ENCODE measurements at regions not wholly inside any gene's neighbourhood (a gene's known extent, or its start where the extent isn't known, plus 50 kb on each side); places are given as distances from the start of the nearest gene placed in this dataset.

DNA sequence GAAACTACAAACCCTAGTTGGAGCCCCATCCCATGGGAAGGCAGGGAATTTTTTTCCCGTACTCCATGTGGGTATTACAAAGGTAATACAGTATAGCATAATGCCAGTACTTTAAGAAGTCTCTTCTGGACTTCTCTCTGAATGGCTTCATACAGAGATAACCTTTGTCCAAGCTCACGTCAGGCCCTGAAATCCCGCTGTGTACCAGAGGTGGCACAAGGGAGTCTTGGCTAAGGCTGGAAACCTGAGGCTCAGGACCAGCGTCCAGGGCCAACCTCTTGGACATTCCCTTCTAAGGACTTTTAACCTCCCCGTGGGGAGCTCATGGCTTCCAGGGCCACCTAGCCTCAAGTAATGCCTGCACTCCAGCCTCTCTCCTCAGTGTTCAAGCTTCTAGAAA, 338.9 kb upstream of the FAM241A start:
- Histone ChIP-seq H3K27ac (ENCODE audit: low read depth in 2 of 2, low read length in 1 of 2) (no peak overlapping the region), H3K27me3 (ENCODE audit: control insufficient read depth in 1 of 2, insufficient read depth in 2 of 2, low read length in 2 of 2) (no peaks in the 10 kb centered on the region), H3K4me1 (ENCODE audit: control insufficient read depth in 2 of 2, insufficient read depth in 2 of 2, low read length in 1 of 2) (no peaks in the 10 kb centered on the region), H3K36me3 (ENCODE audit: control insufficient read depth in 2 of 2, insufficient read depth in 2 of 2, low read length in 1 of 2) (no peaks in the 10 kb centered on the region), H3K9me3 (ENCODE audit: control insufficient read depth in 2 of 2, insufficient read depth in 1 of 2, low read depth in 1 of 2, low read length in 1 of 2) (no peaks in the 10 kb centered on the region), H3K4me3 (ENCODE audit: low read depth in 1 of 2, low read length in 2 of 2) (no peak overlapping the region)
- WGBS, 2 donors, result 67 to 68% methylated on average over 5 of the region's 5 CpGs

DNA sequence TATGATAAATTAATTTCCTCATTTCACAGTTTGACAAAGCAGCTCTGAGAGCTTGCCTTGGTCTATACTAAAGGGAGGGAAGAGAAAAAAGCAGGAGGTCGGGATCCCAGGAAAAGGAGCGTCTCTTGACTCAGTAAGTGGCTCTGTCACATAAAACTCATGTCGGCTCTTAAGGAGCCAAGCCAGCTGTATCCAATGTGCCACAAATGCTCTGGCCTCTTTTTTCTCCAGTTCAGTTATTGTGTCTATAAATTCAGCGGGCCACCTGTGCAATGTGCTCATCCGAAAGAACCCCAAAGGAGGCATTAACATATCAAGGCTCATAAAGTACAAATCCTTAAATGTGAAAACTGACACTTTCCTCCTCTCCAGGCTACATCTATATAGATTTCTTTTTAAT, 337.7 kb upstream of the FAM241A start:
- Histone ChIP-seq H3K4me1 (ENCODE audit: control insufficient read depth in 2 of 2, insufficient read depth in 2 of 2, low read length in 1 of 2) (no peaks in the 10 kb centered on the region), H3K27ac (ENCODE audit: low read depth in 2 of 2, low read length in 1 of 2) (no peak overlapping the region), H3K9me3 (ENCODE audit: control insufficient read depth in 2 of 2, insufficient read depth in 1 of 2, low read depth in 1 of 2, low read length in 1 of 2) (no peaks in the 10 kb centered on the region), H3K36me3 (ENCODE audit: control insufficient read depth in 2 of 2, insufficient read depth in 2 of 2, low read length in 1 of 2) (no peaks in the 10 kb centered on the region), H3K4me3 (ENCODE audit: low read depth in 1 of 2, low read length in 2 of 2) (no peak overlapping the region), H3K27me3 (ENCODE audit: control insufficient read depth in 1 of 2, insufficient read depth in 2 of 2, low read length in 2 of 2) (no peaks in the 10 kb centered on the region)
- 66 to 79% methylated on average over 5 of the region's 5 CpGs for WGBS, 2 donors

DNA sequence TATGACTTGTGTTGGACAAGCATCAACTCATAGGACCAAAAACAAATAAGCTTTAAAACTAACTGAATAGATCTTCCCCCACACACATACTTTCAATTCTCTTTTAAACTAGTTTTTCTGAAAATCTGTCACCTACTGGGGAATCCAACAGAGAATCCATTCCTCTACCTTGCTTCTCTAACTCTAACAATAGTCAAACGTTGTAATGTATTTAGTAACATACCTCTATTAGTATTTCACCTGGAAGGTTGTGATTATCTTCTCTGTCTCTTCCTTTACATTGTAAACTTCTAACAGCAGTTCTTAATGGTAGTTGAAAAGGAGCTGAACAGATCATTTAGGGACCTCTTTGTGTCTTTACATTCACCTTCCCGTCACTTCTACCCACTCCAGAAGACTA, 337.1 kb upstream of the FAM241A start:
- no peaks in the 10 kb centered on the region for H3K27me3 ChIP-seq (ENCODE audit: control insufficient read depth in 1 of 2, insufficient read depth in 2 of 2, low read length in 2 of 2)
- 48 to 52% methylated on average over 2 of the region's 2 CpGs for WGBS, 2 donors
- no peaks in the 10 kb centered on the region for H3K4me1 ChIP-seq (ENCODE audit: control insufficient read depth in 2 of 2, insufficient read depth in 2 of 2, low read length in 1 of 2)
- no peaks in the 10 kb centered on the region for H3K9me3 ChIP-seq (ENCODE audit: control insufficient read depth in 2 of 2, insufficient read depth in 1 of 2, low read depth in 1 of 2, low read length in 1 of 2)
- H3K27ac ChIP-seq (ENCODE audit: low read depth in 2 of 2, low read length in 1 of 2), result no peak overlapping the region
- H3K4me3 ChIP-seq (ENCODE audit: low read depth in 1 of 2, low read length in 2 of 2), result no peak overlapping the region
- H3K36me3 ChIP-seq (ENCODE audit: control insufficient read depth in 2 of 2, insufficient read depth in 2 of 2, low read length in 1 of 2), result no peaks in the 10 kb centered on the region

DNA sequence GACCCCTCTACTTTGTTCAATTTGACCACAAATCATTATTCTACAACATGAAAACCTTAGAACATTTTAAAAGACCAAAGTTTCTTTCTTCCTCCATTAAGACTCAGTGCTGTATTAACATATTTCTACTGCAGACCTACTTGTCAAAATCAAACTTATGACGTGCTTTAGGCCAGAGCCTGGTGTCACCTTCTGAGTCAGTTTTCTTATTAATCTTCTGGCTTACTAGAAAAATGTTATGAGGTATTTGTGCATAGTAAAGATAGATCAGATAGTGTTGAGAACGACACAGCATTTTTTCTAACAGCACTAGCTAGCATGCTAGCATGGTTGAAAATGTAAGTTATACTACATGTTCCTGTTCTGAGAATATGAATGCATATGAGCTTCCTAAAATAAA, 333.6 kb upstream of the FAM241A start:
- no peaks in the 10 kb centered on the region for H3K36me3 ChIP-seq (ENCODE audit: control insufficient read depth in 2 of 2, insufficient read depth in 2 of 2, low read length in 1 of 2)
- H3K4me3 ChIP-seq (ENCODE audit: low read depth in 1 of 2, low read length in 2 of 2), result no peak overlapping the region
- H3K27ac ChIP-seq (ENCODE audit: low read depth in 2 of 2, low read length in 1 of 2), result no peak overlapping the region
- WGBS, 2 donors, result 55 to 59% methylated on average over 2 of the region's 2 CpGs
- no peaks in the 10 kb centered on the region for H3K9me3 ChIP-seq (ENCODE audit: control insufficient read depth in 2 of 2, insufficient read depth in 1 of 2, low read depth in 1 of 2, low read length in 1 of 2)
- H3K4me1 ChIP-seq (ENCODE audit: control insufficient read depth in 2 of 2, insufficient read depth in 2 of 2, low read length in 1 of 2), result no peaks in the 10 kb centered on the region
- H3K27me3 ChIP-seq (ENCODE audit: control insufficient read depth in 1 of 2, insufficient read depth in 2 of 2, low read length in 2 of 2), result no peaks in the 10 kb centered on the region

DNA sequence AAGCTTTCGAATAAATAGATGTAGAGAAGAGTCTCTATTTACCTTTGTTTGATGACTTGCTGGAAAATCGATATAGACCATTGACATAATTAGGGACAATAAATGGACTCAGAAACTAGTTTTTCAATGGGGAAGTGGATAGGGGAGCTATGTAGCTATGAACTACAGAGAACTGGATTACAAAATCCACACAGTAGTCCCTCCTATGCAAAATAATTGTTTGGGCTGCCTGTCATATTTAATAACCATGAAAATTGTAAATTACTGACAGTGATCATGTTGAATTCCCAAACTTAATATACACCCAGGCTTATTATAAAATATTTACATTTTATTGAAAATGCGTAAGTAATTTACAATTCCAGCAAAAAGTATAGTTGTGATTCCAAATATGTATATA, 333.1 kb upstream of the FAM241A start:
- H3K4me3 ChIP-seq (ENCODE audit: low read depth in 1 of 2, low read length in 2 of 2), result no peak overlapping the region
- no peaks in the 10 kb centered on the region for H3K36me3 ChIP-seq (ENCODE audit: control insufficient read depth in 2 of 2, insufficient read depth in 2 of 2, low read length in 1 of 2)
- H3K9me3 ChIP-seq (ENCODE audit: control insufficient read depth in 2 of 2, insufficient read depth in 1 of 2, low read depth in 1 of 2, low read length in 1 of 2), result no peaks in the 10 kb centered on the region
- no peak overlapping the region for H3K27ac ChIP-seq (ENCODE audit: low read depth in 2 of 2, low read length in 1 of 2)
- WGBS, 2 donors, result 74 to 75% methylated on average over 3 of the region's 3 CpGs
- no peaks in the 10 kb centered on the region for H3K27me3 ChIP-seq (ENCODE audit: control insufficient read depth in 1 of 2, insufficient read depth in 2 of 2, low read length in 2 of 2)
- H3K4me1 ChIP-seq (ENCODE audit: control insufficient read depth in 2 of 2, insufficient read depth in 2 of 2, low read length in 1 of 2), result no peaks in the 10 kb centered on the region

DNA sequence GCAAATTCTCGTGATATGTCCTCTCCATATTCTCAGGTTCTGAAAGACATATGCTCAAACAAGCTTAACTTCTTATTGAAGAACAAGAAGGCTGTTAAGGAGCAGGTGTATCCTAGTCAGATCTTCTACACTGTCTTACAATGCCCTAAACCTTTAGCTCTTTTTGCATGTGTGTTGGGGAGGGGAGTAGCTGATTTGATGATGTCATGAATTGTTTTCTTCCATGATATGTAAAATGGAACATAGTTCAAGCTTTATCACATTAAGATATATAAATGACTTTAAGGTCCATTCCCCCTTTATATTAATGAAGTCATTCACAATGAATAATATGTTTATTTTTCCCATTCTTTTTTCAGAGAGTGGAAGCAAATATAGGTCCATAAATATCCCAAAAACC, 332.5 kb upstream of the FAM241A start:
- Histone ChIP-seq H3K4me3 (ENCODE audit: low read depth in 1 of 2, low read length in 2 of 2) (no peak overlapping the region), H3K9me3 (ENCODE audit: control insufficient read depth in 2 of 2, insufficient read depth in 1 of 2, low read depth in 1 of 2, low read length in 1 of 2) (no peaks in the 10 kb centered on the region), H3K4me1 (ENCODE audit: control insufficient read depth in 2 of 2, insufficient read depth in 2 of 2, low read length in 1 of 2) (no peaks in the 10 kb centered on the region), H3K36me3 (ENCODE audit: control insufficient read depth in 2 of 2, insufficient read depth in 2 of 2, low read length in 1 of 2) (no peaks in the 10 kb centered on the region), H3K27ac (ENCODE audit: low read depth in 2 of 2, low read length in 1 of 2) (no peak overlapping the region), H3K27me3 (ENCODE audit: control insufficient read depth in 1 of 2, insufficient read depth in 2 of 2, low read length in 2 of 2) (no peaks in the 10 kb centered on the region)
- WGBS, 2 donors, result 62 to 73% methylated on average over 1 of the region's 1 CpG

DNA sequence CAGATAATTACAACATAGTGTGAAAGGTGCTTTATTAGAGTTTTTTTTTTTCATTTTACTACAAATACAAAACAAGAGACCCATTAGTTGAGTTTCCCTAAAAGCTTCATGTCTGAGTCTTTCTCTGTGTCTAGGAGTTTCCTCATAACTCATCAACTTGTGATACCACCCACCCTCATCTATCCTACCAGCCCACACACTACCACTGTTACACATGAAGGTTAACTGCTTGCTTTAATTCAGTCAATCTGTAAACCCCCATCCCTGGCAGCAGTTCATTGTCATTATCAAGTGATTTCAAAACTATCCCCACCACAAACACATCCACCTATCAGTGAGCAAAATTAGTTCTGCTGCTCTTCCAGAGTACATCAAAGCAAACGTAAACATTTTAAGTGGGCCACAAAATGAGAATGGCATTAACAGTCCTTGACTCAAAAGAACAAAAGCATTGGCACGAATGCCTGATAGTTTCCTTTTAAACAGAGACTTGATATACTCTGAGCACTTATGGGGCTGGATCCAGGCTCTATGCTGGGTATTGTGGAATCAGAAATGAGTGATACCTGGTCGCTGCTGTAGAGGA, 331.6 kb upstream of the FAM241A start:
- whole genome bisulfite sequencing, 2 donors, result 38 to 45% methylated on average over 3 of the region's 3 CpGs
- H3K4me1 ChIP-seq (ENCODE audit: control insufficient read depth in 2 of 2, insufficient read depth in 2 of 2, low read length in 1 of 2), result no peaks in the 10 kb centered on the region
- no peaks in the 10 kb centered on the region for H3K36me3 ChIP-seq (ENCODE audit: control insufficient read depth in 2 of 2, insufficient read depth in 2 of 2, low read length in 1 of 2)
- no peak overlapping the region for H3K27ac ChIP-seq (ENCODE audit: low read depth in 2 of 2, low read length in 1 of 2)
- H3K4me3 ChIP-seq (ENCODE audit: low read depth in 1 of 2, low read length in 2 of 2), result no peak overlapping the region
- no peaks in the 10 kb centered on the region for H3K9me3 ChIP-seq (ENCODE audit: control insufficient read depth in 2 of 2, insufficient read depth in 1 of 2, low read depth in 1 of 2, low read length in 1 of 2)
- no peaks in the 10 kb centered on the region for H3K27me3 ChIP-seq (ENCODE audit: control insufficient read depth in 1 of 2, insufficient read depth in 2 of 2, low read length in 2 of 2)

DNA sequence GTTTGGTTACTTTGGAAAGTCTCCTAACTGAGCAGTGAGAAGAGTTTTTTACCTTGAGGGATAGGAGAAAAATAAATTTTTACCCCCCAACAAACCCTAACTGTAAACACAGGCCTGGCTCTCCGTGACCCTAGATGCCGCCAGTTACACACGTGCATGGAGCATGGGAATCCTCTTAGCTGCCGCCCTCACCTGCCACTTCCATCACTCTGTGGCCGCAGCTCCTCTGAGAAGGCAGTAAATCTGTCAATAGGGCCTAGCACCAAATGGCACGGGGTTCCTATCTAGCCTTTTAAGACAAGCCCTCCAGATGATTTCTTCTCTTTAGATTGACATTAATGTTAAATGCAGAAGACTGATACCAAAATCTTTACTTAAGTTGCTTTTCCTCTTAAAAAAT, 330.3 kb upstream of the FAM241A start:
- no peaks in the 10 kb centered on the region for H3K27me3 ChIP-seq (ENCODE audit: control insufficient read depth in 1 of 2, insufficient read depth in 2 of 2, low read length in 2 of 2)
- H3K27ac ChIP-seq (ENCODE audit: low read depth in 2 of 2, low read length in 1 of 2), result no peak overlapping the region
- no peak overlapping the region for H3K4me3 ChIP-seq (ENCODE audit: low read depth in 1 of 2, low read length in 2 of 2)
- 67% methylated on average over 6 of the region's 6 CpGs for WGBS, 2 donors
- H3K36me3 ChIP-seq (ENCODE audit: control insufficient read depth in 2 of 2, insufficient read depth in 2 of 2, low read length in 1 of 2), result no peaks in the 10 kb centered on the region
- H3K4me1 ChIP-seq (ENCODE audit: control insufficient read depth in 2 of 2, insufficient read depth in 2 of 2, low read length in 1 of 2), result no peaks in the 10 kb centered on the region
- H3K9me3 ChIP-seq (ENCODE audit: control insufficient read depth in 2 of 2, insufficient read depth in 1 of 2, low read depth in 1 of 2, low read length in 1 of 2), result no peaks in the 10 kb centered on the region

DNA sequence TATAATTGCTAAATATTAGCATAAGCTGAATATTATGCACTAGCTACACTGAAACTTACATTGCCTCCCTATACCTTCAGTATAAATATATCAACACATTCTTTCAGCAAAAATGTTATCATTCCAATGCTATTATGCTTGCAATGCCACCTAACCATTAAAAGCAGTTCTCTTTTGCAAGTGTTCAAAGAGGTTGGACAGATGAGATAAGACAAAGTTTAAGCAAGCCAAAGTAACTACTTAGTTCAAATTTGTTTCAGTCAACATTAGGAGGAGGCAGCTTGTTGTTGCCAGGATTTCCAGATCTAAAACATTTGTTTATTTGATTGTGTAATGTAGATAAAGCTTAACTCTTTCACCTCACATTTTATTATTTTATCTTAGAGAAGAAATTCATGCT, 323.9 kb upstream of the FAM241A start:
- Histone ChIP-seq H3K27ac (ENCODE audit: low read depth in 2 of 2, low read length in 1 of 2) (no peak overlapping the region), H3K36me3 (ENCODE audit: control insufficient read depth in 2 of 2, insufficient read depth in 2 of 2, low read length in 1 of 2) (no peaks in the 10 kb centered on the region), H3K27me3 (ENCODE audit: control insufficient read depth in 1 of 2, insufficient read depth in 2 of 2, low read length in 2 of 2) (no peaks in the 10 kb centered on the region), H3K4me3 (ENCODE audit: low read depth in 1 of 2, low read length in 2 of 2) (no peak overlapping the region), H3K4me1 (ENCODE audit: control insufficient read depth in 2 of 2, insufficient read depth in 2 of 2, low read length in 1 of 2) (no peaks in the 10 kb centered on the region), H3K9me3 (ENCODE audit: control insufficient read depth in 2 of 2, insufficient read depth in 1 of 2, low read depth in 1 of 2, low read length in 1 of 2) (no peaks in the 10 kb centered on the region)

DNA sequence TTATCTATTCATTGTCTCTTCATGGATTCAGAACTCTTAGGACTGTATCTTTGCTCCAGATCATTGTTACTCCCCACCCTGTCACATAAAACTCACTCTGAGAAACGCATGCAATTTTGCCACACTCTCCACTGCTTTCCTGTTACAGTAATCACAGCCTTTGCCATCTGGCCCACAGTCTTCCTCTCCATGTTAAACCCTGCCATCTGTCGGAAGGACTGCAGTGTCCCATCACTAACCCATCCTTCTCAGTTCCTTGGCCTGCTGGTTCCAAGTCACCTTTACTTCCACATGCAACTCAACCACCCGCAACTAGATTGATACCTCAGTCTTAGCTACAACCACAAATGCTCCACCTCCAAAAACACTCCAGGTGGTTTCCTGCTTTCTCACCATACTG, 308.7 kb upstream of the FAM241A start:
- Histone ChIP-seq H3K9me3 (ENCODE audit: control insufficient read depth in 2 of 2, insufficient read depth in 1 of 2, low read depth in 1 of 2, low read length in 1 of 2) (peaks cover 0 to 2% of the 10 kb centered on the region in 2 donors), H3K36me3 (ENCODE audit: control insufficient read depth in 2 of 2, insufficient read depth in 2 of 2, low read length in 1 of 2) (no peaks in the 10 kb centered on the region), H3K4me1 (ENCODE audit: control insufficient read depth in 2 of 2, insufficient read depth in 2 of 2, low read length in 1 of 2) (no peaks in the 10 kb centered on the region), H3K27me3 (ENCODE audit: control insufficient read depth in 1 of 2, insufficient read depth in 2 of 2, low read length in 2 of 2) (no peaks in the 10 kb centered on the region), H3K4me3 (ENCODE audit: low read depth in 1 of 2, low read length in 2 of 2) (no peak overlapping the region), H3K27ac (ENCODE audit: low read depth in 2 of 2, low read length in 1 of 2) (no peak overlapping the region)
- WGBS, 2 donors, result 88 to 89% methylated on average over 3 of the region's 3 CpGs
